Stimulated activated naive CD8-positive, alpha-beta T cell treated with anti-CD3 and anti-CD28 coated beads, Interleukin-15, Interleukin-2, amounts not matched to agents 100 U/mL and 50 U/mL, for 24 hours (primary cell): ENCODE measurements at regions not wholly inside any gene's neighbourhood (a gene's known extent, or its start where the extent isn't known, plus 50 kb on each side); places are given as distances from the start of the nearest gene placed in this dataset.

Source experiments
- ATAC-seq: fragments of 150-1000 bp; cut with Tn5 transposase; one replicate; pipeline ENCODE4 v1.10.0; 2021
- DNase-seq: peaks from one replicate; pipeline ENCODE4 v3.0.0; 2021

- DNase-seq: no peak
- no peak for ATAC-seq
These were observed 263.5 kb downstream of the ZEB1 start for GRCh38 chr10:31582365-31583052.

- DNase-seq: no peak
- ATAC-seq: peak; percentile 30
These were observed 262.8 kb downstream of the ZEB1 start for GRCh38 chr10:31581741-31582323.

DNA sequence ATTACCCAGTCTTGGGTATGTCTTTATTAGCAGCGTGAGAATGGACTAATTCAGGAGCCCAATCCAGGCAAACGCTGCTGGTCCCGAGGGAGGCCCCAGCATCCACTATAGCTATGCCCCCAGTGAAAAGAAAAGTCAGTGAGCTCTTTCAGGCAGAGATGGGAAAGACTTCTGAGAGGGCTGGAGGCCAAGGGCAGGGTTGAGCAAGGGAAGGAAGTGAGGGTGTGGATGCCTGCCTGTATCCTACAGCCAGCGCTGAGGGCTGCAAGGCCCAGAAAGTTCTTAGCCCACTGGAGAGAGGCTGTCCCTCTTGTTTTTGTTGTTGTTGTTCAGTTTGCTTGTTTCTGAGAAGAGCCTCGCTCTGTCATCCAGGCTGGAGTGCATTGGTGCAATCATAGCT, 261.6 kb downstream of the ZEB1 start:
- DNase-seq (no peak), ATAC-seq (no peak)
